GM21717 (cell line): ENCODE measurements at regions not wholly inside any gene's neighbourhood (a gene's known extent, or its start where the extent isn't known, plus 50 kb on each side); places are given as distances from the start of the nearest gene placed in this dataset.
A peak's percentile ranks its signal among the peaks of the same experiment; 100 is the strongest.
"Not testable (repeated sequence)": the region's sequence is repeated elsewhere in the genome, so short reads cannot be mapped to it uniquely, and the experiment has no call there.

Experiments used
- ATAC-seq: cut with Tn5 transposase; IDR thresholded peaks from one replicate; pipeline ENCODE4 v1.9.1; 2021; ENCODE audit warnings: mild to moderate bottlenecking, moderate library complexity; ENCODE audit not compliant: unreplicated experiment

DNA sequence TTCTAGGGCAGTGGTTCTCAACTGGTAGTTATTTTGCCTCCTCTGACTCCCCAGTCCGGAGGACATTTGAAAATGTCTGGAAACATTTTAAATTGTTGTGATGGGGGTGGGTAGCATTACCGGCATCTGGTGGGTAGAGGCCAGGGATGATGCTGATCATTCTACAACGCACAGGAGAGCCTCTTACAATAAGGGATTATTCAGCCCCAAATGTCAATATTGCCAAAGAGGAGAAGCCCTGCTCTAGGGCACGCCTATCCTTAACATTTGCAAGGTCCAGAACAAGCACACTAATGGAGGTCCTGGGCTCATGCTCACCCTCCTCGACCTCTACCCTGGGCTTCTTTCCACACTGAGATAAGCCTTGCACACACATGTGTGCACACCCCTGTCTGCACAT lies 106.4 kb downstream of the MINAR1 start:
- ATAC-seq, result no peak

DNA sequence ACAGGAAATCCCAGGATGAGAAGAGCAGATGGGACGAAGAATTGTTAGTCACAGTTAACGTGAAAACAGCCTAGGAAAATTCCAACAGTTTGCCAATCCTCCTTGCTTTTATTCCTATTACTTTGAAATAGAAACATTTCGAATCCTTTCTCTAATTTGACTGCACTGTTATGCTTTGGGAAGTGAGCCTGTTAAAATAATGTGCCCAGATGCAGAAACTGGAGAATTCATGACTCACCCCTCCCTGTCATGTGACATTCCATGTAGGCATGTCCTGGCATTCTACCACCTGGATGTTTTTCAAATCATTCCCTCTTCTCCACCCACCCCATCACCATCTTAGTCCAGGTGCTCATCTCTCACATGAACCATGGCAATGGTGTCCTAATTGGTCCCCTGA lies 107.3 kb downstream of the MINAR1 start:
- no peak for ATAC-seq

DNA sequence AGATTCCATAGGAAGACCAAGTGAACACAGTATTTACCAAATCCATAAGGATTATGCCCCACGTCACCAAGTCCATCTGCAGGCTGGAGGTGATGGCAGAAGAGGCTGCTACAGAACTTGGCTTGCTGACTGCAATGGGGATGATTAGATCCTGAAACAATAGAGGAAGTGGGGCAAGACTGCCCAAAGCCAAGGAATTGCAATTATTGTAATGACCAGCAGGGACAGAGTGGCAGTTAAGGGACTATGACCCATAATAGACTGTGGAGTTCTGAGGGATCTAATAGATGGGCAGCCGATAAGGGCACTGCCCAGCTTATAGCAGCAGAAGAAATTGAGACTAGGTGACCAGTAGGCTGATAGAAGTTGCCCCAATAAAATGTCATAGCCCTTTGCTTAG lies 108.4 kb downstream of the MINAR1 start:
- ATAC-seq, result no peak

DNA sequence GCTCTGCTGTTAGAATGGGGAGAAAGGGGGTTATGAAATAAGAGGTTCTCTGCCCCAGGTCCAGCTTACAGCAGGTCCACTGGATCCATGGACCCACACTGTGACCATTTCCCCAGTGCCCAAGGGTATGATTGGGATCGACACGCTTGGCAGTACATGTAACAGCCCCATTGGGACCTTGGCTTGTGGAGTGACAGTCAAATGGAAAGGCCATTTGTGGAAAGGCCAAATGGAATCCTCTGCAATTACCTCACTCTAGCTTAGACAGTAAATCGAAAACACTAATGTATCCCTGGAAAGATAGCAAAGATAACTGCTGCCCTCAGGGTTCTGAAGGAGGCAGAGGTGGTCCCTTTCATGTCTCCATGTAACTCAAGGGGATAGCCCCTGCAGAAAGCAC lies 109.1 kb downstream of the MINAR1 start:
- no peak for ATAC-seq

DNA sequence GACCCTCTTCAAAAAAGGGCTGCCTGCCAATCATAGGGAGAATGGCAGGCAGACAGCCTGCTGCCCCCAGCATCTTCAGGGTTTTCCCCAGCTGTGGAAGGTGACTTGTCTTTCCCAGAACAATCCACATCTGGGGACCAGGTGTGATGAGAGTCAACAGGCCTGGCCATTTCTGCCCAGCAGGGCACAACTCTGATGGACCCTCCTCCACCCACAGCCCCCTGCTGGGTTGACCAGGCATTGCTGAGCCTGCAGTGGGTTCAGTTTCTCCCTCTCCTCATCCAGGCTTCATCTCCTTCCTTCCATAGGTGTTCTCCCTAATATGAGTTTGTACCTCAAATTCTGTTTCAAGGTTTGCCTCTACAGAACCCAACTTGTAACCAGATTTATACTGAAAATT lies 111.0 kb downstream of the MINAR1 start:
- no peak for ATAC-seq

DNA sequence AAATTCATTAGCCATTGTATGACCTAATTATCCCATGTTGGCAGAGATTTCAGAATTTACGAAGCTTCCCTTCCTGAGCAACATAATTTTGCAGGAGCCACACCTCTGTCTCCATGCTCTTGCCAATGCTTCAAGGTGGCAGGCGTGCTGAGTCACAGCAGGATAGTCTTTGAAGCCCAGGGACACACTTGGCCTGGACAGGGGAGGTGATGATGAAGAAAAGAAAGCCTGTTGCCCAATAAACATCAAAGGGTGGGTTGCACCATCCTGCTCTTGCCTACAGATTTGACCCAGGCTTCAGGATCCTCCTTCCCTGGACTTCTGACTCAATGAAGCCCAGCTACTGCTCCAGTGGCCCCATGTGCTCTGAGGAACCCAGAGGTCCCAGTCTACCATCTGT lies 117.1 kb downstream of the MINAR1 start:
- no peak for ATAC-seq

DNA sequence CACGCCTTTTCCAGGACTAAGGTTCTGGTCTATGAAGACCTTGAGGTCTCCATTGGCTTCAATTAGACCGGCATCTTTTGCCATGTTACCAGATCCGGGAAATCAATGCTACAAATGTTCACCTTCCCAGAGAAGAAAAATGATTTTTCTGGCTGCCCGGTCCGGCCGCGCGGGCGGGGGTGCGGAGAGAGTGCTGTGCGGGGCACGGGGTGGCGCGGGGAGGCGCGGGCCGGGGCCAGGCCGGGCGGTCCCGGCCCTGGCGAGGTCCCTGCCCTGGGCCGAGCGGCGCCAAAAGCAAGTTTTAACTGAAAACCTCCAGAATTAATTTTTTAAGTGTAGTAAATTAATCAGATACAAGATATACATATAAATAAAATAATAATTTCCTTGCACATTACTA lies 128.2 kb downstream of the MINAR1 start:
- ATAC-seq, result no peak

DNA sequence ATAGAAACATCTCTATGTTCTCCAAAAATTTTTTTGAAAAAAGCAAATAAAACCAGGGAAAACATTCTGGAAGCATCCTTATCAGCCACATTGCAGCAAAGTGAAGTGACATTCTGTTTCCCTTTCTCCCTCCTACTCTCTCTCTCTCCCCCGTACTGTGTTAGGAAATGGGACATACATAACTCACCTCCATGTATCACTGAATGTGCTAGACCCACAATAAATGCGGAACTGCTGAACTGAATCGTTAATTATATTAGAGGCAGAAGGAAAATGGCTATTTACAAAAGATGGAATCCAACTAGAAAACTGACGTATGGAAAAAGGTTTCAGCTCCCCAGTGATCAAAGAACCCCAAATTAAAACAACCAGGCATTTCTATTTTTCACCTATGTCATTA lies 129.8 kb downstream of the MINAR1 start:
- no peak for ATAC-seq

DNA sequence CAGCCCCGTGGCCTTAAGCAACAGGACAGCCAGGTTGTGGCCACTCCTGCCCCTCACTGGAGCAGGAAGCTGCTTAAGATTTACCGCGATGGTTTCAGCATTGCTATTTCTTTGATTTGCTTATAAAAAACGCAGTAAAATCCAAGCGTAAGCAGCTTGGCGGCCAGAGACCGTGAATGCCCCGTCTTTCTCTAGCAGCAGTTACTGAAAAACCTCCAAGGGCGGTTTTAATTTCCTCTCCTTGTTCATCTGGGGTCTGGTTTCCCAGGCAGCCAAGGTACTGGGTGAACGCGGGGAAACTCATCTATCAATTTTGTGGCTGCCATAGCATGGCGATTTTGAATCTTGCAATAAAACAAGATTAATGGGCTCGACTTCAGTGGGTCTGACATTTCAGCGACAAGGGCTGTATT lies 130.3 kb downstream of the MINAR1 start:
- ATAC-seq, result no peak

DNA sequence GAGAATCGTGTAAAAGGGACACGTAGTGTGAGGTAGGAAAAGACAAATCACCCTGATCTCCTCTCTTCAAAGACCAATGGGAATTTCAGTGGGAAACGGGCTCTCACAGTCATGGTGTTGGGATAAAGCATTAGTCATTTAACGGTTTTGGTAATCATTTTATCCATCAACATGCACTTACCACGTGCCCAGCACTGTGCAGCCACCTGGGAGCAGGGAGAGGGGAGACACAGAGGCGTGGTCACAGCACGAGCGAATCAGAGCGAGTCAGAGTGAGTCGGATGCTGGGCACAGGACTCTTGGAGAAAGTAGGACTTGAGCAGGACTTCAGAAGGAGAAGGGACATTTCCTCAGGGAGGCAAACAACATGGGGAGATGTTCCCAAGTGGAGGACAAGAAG lies 130.8 kb downstream of the MINAR1 start:
- no peak for ATAC-seq

DNA sequence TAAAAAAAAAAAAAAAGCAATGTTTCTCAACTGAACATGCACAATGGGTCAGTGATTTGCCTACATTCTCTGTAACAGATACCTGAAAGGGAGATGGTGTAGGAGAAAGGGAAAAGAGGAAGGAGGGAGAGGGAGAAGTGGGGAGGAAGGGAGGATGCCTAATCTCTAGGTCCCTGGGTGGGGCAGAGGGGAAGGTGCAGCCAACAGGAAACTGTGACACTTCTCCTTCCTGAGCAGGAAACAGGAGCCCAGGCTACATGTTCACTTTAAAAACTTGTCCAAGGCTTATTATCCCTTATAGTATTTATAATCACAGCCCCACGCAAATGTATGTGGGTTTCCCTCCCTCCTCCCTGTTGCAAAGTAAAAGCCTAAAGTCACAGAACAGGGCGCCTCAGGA lies 137.9 kb downstream of the MINAR1 start:
- no peak for ATAC-seq

DNA sequence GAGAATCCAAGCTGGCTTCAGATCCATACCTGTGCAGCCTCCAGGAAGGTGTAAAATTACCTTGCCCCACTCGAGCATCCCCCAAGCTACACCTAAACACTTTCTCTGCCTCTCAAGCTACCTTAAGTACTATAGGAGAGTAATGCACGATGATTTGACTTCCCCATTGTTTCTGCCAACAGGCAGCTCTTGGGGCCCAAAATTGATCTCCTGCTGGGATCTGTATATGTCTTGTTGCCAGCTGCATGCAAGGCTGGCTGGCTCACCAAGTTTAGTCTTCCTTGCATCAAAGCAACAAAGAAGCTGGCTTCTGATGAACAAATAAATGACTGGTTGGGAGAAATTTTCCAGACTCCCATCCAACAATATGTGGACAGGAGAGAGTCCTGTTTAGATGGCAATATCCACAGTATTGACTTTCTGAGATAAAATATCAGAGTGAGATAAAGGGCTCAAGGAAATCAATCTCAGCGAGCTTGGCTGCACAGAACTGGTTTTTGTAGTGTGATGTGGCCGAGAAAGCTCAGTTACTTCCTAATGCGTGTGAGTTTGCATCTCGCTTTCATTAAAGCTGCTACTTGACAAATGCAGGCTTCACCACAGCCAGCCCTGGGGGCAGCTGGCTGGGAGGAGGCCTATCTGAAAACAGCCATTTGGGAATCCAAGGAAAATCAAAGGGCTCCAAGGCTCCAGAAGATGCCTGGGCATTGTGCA lies 140.7 kb downstream of the MINAR1 start:
- no peak for ATAC-seq

DNA sequence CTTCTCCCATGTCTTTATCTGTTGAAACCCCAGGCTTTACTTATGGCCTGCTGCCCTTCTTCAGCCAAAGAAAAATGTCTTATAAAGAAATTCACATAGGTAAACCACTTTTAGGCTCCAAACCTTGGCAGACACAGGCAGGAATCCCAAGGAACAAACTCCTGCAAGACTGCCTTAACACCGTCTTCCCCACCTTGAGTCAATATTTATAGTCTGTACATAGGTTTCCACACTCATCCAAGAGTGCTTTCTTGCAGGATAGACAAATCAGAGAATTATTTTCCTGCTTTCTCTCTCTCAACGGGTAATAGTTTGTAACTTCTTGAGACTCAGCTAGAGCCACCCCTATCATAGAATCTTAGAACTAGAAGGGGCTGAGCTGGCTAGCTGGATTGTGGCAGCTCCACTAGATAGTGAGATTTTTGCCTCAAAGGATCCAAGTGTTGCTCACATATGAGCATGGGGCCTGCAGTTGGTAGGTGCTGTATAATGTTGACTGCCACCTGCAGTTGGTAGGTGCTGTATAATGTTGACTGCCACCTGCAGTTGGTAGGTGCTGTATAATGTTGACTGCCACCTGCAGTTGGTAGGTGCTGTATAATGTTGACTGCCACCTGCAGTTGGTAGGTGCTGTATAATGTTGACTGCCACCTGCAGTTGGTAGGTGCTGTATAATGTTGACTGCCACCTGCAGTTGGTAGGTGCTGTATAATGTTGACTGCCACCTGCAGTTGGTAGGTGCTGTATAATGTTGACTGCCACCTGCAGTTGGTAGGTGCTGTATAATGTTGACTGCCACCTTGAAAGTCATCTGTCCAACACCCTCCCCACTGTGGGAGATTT lies 142.5 kb downstream of the MINAR1 start:
- not testable (repeated sequence) for ATAC-seq

DNA sequence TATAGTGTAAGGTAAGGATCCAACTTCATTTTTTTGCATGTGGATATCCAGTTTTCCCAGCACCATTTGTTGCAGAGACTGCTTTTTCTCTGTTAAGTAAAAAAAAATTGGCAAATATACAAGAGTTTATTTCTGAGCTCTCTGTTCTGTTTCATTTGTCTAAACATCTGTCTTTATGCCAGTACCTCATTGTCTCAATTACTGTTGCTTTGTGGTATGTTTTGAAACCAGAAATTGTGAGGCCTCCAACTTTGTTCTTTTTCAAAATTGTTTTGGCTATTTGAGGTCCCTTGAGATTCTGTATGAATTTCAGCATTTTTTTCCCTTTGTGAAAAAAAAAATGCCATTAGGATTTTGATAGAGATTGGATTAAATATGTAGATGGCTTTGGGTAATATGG lies 150.5 kb downstream of the MINAR1 start:
- no peak for ATAC-seq

DNA sequence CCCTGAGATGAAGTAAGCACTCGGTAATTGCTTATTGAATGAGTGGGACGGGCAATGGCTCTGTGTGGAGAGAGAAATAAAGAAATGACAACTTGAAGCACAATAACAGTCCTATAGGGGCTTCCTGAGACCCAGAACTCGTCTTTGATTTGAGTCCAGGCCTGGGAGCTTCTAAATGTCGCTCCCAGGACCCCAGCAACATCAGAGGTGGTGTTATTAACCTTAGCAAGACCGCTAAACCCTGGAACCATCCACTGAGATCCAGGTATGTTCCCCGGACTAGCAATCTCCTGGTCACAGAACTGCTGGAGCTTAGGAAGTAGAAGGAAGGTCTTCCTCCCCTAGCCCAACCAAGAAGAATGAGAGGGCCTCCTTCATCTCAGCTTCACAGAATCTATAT lies 160.0 kb downstream of the MINAR1 start:
- ATAC-seq, result no peak

DNA sequence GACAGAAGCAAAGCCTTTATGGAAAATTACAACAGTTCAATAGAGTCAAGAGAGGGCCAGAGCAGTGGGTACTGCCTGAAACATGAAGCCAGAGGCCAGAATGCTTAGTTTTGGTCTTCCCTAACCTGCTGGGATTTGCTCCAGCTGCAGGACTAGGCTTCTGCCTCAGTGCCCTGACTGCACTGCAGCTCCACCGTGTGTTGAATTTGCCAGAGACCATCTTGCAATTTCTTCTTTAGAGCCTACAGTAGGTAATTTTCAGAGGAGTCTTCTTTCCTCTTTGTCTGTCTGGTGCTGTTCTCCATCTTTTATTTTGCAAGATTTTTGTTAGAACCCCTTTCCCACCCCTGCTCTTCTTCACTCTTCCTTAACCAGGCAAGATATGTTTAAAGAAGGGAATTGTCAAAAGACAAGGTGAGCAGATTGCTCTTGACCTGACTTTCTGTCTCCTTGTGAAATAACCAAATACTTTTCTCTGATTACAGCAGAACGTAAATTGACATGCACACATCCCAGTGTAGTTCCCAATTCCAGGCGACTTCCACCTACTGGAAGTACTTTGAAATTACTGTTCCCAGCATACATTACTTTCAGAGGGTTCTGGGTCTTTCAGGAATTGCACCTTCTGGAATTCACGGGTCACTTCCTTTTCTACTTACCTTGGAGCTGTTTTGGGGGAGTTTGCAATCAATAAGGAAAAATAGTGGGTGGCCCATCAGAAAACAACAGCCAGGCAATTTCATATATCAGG lies 161.2 kb downstream of the MINAR1 start:
- ATAC-seq, result no peak

DNA sequence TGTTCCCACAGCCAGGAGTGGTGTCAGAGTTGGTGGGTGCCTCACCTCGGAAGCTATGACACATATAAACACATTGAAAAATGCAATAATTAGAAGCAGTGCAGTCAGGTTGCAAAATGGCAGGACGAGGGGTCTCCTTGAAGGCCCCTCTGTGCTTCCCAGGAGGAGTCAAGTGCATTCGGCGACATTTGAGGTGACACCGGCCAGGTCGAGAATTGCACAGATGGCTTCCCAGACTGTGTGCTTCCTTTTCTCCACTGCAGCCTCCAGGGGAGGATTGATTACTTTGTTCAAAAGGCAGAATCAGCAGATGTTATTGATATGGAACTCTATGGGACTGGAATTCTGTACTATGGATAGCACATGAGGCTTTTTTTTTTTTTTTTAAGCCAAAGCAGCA lies 163.2 kb downstream of the MINAR1 start:
- no peak for ATAC-seq

DNA sequence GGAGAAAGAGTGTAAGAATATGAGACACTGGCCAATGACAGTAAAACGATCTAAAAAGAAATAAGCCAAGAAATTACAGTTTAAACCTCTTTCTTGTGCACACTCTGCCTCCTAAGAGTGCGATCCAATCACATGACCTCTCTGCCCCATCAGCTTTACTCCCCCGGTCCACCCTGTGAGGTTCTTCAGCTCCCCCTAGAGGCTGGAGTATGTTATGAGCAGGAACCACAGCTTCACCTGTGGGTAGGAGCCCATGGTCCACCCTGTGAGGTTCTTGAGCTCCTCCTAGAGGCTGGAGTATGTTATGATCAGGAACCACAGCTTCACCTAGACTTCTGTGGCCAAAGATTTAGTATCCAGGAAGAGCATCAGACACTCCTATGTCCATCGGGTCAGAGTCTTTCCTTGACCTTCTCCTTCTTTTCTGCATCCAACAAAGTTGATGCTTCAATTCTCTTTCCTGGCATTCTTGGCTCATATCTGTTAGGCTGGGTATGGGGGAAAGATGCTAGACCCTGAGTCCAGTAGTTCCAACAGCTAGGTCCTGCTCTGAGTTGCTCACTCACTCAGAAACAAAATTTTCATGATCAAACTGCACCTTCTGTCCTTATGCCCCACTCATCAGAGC lies 164.0 kb downstream of the MINAR1 start:
- peak; percentile 97 for ATAC-seq

DNA sequence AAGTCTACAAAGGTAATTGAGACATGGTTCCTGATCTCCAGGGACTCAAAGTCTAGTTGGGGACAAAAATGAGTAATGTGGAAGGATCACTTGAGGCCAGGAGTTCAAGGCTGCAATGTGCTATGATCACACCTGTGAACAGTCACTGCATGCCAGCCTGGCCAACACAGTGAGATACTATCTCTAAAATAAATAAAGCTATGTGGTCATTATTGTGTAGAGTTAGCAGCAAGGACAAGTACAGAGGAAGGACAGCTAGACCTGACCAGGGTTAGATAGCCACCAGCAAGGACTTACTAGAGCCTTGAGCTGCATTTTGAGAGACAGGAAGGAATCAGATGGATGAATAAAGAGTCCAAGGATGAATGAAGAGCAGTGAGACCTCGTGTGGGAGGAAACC lies 166.5 kb downstream of the MINAR1 start:
- ATAC-seq, result no peak

DNA sequence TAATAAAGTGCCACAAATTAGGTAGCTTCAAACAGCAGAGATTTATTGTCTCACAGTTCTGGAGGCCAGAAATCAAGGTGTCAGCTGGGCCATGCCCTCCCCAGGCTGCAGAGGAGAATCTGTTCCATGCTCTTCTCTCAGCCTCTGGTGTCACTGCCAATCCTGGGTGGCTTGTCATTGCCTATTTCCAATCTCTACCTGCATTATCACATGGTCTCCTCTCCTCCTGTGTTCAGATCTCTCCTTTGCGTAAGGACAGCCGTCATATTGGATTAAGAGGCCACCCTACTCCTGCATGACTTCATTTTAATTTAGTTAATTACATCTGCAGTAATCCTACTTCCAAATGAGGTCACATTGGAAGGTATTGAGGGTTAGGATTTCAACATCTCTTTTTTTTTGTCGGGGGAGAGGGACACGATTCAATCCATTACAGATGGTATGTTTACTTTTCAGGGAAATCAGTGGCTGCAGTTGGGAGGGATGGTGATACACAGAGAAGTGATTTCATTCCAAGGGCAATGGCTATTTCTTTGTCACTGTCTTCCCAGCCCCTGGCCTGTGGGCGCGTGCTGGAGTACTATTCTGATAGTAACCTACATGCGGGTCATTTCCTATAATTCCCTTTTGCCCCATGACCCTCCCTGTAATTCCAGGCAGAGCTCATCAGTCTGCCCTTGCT lies 169.4 kb downstream of the MINAR1 start:
- no peak for ATAC-seq

DNA sequence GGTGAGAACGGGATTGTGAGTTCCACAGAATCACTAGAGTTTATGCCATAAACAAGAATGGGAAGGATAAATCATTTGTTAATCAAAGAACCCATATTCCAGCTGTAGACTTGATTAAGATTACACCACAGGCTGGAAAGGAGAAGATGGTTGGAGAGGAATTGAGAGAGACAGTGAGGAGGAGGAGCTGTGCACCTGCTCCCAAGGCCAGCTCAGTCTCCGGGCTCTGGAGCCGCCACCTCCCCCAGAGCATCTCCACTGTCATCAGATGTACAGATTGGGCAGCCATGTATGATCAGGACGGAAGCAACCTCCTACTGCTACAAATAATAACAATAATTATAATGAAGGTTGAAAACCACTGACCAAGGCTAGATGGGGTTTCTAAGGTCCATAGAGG lies 170.0 kb downstream of the MINAR1 start:
- no peak for ATAC-seq
